GM18909 (cell line): ENCODE measurements at regions not wholly inside any gene's neighbourhood (a gene's known extent, or its start where the extent isn't known, plus 50 kb on each side); places are given as distances from the start of the nearest gene placed in this dataset.

Source experiments
- ATAC-seq: cut with Tn5 transposase; IDR thresholded peaks from one replicate; pipeline ENCODE4 v1.9.1; 2021; ENCODE audit warnings: mild to moderate bottlenecking; ENCODE audit not compliant: unreplicated experiment, poor library complexity

DNA sequence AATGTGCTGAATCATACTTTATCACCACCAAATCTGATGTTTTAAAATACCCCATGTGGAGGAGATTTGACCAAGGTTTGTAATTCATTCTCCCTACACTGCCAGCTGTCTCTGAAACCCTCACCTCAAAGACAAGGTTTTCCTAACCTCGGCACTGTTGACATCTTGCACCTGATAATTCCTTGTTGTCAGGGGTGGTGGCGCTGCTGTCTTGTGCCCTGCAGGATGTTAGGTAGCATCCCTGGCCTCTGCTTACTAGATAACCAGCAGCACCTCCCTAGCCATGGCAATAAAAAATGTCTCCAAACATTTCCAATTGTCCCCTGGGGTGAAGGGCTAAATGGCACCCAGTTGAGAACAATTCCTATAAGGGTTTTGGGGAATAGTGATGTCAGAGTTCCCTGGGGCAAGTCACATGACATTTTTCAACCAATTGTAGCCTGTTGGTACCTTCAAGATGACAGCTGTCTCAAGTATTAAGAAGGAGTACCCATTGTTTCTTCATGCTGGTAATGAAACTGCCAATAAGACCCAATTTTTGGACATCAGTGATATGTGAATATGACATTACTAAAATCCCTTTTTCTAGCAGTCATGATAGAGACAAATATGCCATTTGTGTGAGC, 160.6 kb upstream of the PLCXD3 start:
- ATAC-seq, result no peak

DNA sequence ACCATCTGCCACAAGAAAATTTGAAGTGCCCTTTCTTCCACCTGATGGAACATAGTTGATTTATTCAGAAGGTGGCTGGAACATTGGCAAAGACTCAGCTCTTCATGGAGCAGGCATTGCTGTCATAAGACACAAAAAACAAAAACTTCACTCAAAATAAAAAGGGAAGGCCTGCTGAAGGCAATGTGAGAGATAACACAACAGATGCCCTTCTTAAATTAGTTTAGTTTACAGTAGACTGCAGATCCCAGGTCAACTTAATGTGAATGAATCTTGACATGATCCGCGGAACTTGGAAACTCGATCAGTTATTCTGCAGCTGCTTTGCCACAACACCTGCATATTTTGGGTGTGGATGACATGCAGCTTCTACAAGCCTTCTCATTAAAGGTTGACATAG, 159.8 kb upstream of the PLCXD3 start:
- ATAC-seq, result no peak

DNA sequence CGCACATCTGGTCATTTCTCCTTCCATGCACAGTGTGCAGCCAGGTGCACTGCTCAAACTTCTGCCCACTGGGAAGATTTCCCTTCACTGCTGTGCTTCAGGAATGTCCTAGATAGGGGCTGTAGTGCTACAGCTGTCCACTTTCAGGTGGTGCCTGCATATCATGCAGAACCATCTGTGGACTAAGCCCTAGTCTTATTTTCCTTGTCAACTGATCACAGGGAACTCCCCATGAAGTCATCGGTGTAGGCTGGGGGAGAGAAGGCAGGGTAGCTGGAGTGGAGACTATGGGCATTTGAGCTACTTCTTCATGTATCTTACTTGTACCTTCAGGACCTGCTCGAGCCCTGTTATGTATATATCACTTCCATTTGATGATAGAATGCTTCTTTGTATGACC, 150.9 kb upstream of the PLCXD3 start:
- ATAC-seq, result no peak

DNA sequence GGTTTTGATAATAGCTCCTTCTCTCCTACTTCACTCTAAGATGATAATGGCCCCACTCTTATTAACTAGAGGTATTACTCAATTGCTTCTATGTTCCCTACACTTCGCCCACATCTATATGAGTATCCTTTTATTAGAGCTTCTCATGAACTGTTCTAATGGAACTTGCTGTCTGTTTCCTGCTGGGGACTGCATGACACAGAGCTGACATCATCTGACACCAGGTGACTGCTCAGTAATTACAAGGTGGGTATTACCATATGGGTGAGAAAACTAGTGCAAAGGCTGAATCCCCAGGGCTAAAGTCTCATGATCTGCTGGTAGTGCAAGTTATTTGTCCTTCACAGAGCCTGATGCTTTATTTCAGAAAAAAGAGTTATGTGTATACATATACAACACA, 146.2 kb upstream of the PLCXD3 start:
- no peak for ATAC-seq

DNA sequence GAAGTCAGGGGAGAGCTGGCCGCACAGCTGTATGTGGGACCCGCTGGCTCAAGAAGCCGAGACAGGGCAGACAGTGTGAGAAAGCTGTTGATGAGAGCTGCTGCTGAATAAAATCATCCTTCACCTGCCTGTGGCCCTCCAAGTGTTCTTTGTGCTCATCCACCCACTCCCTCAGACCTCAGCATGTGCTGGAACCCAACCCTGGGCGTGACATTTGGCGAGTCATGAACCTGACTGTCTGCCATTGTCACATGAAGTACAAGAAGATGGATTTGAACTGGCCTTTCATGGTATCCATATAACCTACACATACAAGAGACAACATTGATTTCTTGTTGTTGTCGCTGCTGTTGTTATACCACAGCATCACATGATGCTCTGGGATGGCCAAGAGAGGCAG, 139.7 kb upstream of the PLCXD3 start:
- ATAC-seq, result no peak

DNA sequence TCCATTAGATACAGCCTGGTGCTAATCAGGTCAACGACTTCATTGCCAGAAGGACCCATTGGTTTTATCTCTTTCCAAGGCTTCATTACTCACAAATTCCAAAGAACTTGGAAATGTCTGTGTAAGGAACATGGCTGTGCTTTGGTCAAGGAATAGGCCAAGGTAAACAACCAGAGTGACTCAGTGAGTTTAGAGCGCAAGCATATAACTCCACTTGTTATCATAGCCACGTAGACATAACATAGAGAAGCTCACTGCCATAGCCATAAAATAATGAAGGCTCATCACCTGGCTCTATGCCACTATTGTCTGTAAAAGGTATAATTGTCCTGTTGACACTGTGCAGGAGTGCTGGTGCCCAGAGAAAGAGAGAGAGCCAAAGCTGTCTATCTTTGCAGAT, 139.3 kb upstream of the PLCXD3 start:
- no peak for ATAC-seq

DNA sequence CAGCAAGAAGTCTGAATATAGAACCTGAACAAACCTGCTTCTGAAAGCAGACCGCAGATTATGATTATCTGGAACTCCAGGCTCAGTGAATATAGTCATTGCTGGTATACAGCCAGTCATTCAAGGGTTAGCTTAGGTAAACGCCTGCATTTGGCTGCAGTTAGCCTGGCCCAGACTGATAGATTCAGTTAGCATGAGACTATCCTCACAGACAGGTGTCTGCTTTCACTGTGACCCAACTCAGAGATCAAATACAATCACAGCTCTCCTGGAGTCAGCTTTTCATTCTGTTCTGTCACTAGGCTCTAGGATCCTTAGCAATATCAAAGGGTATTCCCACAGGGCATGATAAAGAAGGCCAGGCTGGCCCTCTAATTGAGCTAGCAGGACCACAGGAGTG, 138.6 kb upstream of the PLCXD3 start:
- ATAC-seq, result no peak

DNA sequence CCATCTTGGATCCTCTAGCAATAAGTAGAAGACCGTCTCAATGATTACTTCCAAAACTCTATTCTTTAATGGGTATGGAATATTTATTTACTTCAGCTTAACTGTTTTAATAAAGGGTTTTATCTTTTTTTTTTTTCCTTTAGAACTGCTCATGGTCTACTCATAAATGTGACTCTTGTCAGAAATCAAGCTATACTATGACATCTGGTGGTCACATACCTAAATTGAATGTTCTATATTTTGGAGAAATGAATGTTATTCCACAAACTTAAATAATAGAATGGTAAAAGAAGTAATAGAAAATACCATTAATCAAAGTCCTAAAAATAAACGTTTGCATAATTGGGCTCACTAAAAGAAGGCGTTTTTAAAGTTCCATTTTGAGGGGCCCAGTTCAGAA, 131.2 kb upstream of the PLCXD3 start:
- no peak for ATAC-seq

DNA sequence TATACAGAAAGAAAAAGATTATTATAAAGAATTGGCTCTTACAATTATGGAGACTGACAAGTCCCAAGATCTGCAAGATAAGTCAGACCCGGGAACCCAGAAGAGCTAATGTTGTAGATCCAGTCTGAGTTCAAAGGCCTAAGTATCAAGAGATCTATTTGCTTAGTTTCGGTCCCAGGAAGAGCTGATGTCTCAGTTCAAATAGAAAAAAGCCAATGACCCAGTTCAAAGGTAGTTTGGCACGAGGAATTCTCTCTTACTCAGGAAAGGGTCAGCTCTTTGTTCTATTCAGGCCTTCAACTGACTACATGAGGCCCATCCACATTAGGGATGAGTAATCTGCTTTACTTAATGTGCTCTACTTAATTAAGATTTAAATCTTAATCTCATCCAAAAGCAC, 128.3 kb upstream of the PLCXD3 start:
- ATAC-seq, result no peak

DNA sequence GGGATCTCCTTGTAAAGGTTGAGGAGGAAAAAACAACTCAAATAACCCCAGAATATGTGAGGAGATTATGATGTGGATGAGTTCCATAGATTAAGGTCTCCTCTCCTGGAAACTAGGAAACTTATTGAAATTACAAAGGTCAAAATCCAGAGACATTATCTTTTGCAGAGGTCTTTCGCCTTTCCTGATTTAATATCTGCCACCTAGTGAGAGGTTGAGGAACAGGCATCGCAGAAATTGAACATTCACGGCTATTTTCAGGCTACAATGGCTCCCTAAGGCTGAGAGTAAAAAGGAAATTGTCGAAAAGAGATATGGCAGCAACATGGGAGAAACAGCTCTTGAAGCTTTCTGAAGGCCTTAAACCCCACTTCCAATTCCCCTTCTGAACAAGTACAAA, 127.5 kb upstream of the PLCXD3 start:
- no peak for ATAC-seq

DNA sequence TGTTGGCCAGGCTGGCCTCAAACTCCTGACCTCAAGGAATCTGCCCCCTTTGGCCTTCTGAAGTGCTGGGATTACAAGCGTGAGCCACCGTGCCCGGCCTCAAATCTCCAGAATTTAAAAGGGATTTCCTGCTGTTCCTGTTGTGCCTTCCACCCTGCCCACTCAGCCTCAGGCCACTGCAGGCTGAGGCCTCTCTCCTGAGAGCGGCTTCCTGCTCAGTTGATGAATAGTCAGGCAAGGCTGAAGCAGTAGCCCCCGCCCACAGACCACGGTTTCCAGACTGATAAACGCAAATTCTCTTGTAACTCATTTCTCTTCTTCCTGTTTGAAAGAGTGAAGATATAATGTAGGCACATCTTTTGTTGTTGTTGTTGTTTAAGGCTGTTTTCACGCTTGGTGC, 127.0 kb upstream of the PLCXD3 start:
- ATAC-seq, result peak; percentile 51

DNA sequence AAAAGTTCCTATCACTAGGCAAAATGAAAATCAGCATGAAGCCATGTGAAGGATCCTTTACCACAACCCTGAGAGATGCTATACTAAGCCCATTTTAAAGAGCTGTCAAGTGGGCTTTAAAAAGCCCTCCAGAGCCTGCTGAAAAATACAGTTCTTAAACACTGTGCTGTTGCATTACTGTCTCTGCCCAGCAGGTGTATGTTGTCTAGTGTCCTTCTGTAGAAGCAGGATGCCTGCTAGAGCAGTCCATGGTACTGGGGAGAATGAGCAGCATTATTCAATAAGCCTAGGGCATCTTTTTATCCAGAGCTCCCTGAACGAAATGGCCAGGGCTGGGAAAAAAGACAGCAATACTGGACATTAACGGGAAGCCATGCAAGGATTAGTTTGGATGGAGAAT, 126.2 kb upstream of the PLCXD3 start:
- ATAC-seq, result peak; percentile 85

DNA sequence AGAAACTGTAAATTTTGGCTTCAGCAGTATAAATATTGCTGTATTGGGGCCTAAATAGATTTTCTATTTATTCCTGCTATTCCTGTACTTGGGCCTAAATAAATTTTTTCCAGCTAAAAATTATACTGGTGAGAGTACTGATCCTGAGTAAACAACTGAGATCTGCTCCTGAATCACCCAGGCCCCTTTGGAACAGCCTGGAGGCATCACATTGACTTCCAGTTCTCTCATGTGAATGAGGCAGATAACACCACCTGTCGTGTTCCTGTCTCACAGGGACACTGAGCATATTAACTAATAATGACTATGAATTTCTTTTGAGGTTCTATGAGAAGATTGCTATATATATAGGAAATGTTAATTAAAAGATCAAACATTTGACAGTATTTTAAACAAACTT, 119.5 kb upstream of the PLCXD3 start:
- no peak for ATAC-seq

DNA sequence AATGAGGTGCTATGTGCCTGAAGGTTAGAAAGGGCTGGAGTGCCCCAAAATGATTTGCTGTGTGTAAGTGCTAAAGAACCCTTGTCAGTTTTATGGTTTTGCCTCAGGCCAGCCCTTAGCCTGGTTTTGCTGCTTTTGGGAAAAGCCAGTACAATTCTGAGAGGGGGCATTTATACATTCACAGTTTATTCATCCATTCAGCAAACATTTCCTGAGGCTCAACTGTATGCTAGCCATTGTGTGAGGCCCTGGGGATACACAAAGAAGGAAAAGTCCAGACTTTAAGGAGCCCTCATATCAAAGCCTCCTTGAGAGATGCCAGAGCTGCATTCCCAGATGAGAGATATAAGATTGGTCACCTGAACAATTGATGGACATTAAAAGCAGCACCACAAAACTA, 115.2 kb upstream of the PLCXD3 start:
- ATAC-seq, result no peak

DNA sequence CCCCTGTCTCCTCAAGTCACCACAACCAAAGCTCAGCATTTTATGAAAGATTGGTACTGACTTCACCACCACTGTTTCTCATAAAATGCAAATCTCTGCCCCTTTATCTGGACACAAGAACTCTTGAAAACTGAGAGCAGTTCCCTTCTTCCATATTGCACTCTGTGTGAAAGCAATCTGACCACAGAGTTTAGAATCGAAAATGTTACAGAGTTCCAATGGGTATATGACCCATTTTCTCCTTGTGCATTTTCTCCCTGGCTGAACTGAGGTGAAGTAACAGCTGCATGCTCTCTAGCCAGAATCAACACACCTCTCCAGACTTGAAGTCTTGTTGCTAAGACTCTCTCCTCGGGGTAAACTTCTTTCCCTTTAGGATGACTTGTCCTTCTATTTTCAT, 111.0 kb upstream of the PLCXD3 start:
- ATAC-seq, result no peak

DNA sequence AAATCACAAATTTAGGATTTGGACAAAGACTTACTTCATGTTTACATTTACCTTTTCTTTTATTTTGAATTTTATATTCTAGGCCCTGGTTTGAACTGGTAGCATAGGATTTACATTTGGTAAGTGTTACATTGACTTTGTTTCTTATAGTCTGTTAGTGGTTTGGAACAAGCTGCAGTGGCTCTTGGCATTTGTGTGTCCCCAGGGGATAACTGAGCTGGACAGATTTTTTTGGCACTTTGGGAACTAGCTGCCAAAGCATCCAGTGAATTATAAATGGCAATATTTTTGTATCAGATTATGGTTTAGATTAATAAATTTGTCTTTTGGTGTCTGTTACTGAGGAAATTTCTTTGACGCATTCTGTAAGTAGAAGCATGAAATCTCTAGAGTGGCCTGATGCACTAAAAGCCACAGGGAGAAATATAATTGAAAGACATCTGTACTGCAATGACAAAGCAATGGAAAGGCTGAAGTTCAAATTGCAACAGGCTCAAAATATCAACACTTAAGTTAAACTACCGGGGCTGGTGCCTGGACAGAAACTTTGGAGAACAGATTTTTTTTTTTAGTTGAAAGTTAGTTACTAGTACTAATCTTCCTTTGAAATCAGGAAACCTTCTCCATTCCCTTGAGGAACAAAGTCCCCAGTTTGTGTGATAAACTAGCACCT, 107.6 kb upstream of the PLCXD3 start:
- ATAC-seq, result no peak

DNA sequence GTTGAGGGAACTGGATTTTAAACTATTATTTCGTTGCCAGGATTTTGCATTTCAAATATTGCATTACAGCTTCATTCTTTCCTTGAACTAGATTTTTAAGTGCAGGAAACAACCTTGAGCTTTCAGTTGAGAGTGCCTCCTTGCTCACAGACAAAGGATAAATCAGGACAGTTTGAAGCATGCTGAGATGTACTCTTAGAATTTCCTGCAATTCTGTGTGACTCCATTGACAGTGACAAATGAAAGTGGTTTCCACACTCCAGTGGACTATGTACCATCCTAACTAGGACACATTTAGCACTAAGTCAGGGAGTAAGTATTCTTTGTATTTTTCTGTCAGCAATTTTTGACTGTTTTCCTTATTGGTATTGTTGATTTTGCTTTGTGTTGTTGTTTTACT, 100.0 kb upstream of the PLCXD3 start:
- ATAC-seq, result no peak

DNA sequence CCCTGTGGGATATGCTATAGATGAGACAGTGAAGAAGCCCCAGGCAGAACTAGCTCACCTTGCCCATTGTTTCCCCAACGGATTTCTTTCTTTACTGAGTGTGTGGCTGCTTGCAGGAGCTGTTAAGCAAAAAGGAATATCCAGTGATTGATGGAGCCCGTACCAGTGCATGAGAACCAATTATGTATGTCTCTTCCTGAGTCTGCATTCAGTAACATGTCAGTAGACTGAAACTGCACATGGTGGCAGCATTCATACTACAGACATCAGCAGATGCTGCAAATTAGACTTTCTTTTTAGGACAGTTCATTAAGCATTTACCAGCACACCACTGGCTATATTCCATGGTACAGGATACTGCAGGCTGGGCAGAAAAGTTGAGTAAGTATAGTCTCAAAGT, 90.3 kb upstream of the PLCXD3 start:
- ATAC-seq, result no peak

DNA sequence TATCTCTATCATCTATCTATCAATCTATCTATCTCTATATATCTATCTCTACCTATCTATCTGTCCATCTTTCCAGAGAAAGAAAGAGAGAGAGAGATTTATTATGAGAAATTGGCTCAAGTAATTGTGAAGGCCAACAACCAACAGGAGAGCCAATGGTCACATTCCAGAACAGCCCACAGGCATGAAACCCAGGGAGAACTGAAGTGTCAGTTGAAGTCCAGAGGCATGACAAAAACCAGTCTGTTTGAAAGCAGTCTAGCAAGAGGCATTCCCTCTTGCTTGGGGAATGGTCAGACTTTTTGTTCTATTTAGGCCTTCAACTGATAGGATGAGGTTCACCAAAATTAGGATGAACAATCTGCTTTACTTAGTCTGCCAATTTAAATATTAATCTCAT, 87.6 kb upstream of the PLCXD3 start:
- no peak for ATAC-seq

DNA sequence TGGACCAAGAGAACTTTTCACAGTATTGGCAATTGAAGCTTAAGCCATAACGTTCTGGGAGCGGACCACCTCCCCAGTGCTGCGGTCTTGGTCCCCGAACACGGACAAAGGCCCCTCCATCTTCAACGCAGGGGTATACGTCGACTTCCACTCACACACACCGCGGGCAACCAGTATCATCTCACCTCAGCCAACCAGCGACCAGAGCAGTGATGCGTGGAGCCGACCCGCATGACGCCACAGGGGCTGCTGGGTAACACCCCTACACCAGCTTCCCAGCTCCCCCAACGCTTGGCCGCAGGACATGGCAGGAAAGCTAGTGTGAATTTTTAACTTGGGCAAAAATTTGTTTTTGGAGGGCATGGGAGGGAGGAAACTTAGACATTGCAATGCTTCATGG, 77.3 kb upstream of the PLCXD3 start:
- no peak for ATAC-seq

DNA sequence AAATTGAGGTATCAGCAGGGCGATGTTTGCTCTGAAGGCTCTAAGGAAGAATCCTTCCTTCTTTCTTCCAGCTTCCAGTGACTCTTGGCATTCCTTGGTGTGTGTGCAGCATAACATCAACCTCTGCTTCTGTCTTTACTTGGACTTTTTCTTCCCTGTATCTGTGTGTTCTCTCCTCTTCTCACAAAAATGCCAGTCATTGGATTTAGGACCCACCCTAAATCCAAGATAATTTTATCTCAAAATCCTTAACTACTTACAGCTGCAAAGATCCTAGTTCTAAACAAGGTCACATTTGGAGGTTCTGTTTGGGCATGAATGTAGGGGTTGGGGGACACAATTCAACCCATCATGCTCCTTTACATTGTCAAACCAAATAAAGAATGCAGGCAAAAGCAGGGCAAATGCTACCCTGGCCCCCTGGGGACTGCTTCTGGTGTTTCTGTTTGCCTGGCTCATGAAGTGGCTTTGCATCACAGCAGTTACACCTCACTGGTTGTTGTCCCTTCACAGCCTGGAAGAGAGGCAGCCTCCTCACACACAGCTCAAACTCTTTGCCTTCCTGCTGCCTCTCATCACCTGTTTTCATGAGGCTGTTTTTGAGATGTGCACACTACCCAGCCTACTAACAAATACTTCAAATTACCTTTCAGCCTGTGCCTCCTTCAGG, 64.8 kb upstream of the PLCXD3 start:
- no peak for ATAC-seq

DNA sequence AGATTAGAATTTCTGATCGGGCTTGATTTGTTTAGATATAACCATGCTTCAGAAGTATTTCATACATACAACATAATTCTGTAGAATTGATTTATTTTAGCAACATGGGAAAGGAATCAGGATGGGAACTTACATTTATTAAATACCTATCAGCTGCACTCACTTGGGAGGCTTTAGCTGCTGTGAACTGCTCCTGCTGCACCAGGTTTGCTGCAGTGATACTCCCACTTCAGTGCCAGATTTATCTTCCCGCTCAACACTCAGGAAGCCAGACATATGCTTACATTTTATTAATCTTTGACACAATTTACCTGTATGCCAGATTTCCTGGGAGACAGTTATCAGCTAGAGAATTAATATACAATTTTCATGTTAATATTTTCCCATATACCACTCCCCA, 64.0 kb upstream of the PLCXD3 start:
- ATAC-seq, result no peak
